GM21447 (cell line): ENCODE measurements at regions not wholly inside any gene's neighbourhood (a gene's known extent, or its start where the extent isn't known, plus 50 kb on each side); places are given as distances from the start of the nearest gene placed in this dataset.
"Not testable (repeated sequence)": the region's sequence is repeated elsewhere in the genome, so short reads cannot be mapped to it uniquely, and the experiment has no call there.

ENCODE experiments used
- ATAC-seq: cut with Tn5 transposase; IDR thresholded peaks from one replicate; pipeline ENCODE4 v1.9.1; 2021; ENCODE audit not compliant: unreplicated experiment

DNA sequence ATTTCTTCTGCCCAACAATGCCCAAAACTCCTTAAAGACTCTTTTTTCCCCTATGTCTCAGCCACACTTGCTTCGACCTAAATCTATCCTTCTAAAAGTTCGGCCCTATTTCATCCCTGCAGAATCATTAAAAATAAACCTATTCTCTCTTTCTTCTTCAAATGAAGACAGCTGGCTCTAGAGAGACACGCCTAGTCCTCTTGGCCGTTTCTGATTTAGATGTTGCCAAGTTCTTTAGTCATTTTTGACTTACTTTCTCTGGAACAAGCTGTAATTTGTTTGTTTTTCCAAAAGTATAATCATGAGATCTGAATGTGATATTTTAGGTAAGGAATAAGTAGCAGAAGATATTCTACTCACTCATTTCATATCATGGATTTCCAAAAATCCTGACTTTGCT, 211.6 kb downstream of the CENPC start:
- ATAC-seq, result no peak

DNA sequence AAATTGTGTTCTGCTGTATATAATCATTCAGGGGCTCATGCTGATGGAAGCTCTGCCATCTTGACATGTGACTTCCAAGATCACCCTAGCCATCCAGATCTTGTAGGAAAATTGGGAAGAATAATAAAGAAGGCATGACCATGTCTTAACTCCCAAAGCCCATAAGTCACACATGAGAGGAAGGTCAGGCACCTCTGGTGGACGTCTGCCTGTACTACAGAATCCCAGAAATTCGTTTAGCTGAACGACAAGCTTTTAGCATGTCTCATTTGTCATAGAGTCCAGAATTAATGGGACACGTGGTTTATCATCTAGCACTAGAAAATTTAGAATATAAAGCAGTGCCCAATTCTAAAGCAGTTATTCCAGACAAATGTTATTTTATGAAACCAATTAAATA, 212.7 kb downstream of the CENPC start:
- peak; percentile 81 for ATAC-seq

DNA sequence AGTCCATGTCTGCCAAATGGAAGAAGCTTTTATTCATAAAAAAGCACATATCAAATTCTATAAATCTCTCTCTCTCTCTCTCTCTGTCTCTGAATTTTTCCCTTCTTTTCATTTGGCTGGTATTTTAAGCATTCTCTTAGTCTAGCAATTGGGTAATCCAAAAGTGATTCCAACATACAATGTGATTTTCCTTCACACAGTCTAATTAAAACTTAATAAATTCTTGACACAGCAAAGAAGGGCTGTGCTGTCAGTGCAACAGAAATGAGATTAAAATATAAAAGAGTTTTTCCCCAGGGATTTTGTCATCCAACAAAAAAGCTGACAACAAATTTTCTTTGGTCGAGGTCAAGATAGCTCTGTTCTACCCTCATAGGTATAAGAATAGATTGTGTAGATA, 216.9 kb downstream of the CENPC start:
- ATAC-seq, result no peak

DNA sequence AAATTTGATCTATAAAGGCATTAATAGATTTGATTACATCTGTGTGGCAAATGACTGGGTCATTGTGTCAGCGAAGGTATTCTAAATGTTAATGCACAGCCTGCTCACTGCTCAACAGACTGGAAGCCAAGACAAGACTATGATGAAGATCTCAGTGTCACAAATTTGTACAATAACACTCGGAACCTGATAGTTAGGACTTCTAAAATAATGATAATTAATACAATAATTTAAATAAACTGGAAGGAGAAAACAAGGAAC, 217.4 kb downstream of the CENPC start:
- ATAC-seq, result no peak

DNA sequence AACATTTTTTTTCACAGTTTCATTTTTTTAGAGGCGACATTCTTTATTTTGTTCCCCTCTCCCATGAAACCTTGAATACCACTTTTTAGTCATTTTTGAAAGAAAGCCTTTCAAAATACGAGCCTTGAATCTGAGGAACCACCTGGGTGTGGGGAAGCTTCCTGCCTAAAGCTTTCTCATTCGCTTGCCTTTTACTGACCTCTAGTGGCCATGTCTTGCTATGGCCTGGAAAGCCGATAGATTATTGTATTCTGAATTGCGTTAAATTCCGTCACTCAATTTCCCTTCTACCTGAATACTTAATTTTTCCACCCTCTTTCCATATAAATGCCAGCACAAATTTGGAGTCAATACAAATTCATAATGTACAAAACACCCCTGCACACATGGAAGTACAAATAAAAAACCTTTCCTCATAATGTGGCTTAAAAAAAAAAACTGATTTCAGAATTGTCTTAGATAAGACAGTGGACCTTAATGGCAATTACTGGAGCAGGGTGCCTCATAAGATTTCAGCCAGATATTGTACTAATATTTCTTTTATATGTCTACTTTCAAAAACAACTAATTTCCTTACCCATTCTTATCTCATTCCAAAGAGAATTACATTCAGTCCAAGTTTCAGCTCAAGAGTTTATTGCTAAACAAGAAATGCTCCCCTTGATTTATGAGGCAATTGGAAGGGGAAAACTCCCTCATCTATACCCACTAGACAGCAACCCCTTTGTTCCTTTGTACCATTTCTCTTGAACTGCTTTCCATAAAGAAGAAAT, 217.9 kb downstream of the CENPC start:
- ATAC-seq, result peak; percentile 99

DNA sequence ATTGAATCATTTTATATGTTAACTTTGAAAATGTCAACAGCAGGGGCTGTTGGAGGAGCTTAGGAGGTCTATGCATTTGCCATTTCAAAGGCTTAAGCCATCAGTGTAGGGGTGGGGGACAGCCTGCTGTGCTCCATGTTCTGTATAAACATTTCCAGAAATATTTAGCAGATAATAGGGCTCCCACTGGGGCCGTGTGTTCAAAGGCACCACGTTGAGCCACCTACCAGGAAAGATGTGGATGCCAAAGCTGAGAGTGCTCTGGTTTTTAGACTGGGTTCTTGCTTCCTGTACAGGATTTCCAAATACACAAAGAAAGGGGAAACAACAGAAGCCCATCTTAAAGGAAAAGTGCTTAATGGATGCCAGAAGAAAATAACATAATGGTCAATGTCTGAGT, 219.5 kb downstream of the CENPC start:
- ATAC-seq, result no peak

DNA sequence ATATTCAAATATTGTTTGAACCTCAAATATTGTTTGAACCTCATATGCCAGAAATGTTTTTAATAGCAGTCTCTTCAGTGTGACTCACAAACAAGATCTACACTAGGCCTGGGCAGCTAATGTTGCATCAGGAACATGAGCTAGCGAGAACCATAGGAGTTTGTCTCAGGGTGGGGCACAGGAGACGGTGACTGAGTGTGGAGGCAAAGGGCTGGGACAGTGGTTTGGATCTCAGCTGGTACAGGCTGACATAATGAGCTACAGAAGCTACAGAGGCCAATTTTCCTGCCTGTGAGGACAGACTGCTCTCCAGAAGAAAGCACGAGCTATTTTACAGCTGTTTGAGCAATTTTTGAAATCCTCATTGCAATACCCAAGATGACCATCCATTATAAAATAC, 224.7 kb downstream of the CENPC start:
- no peak for ATAC-seq

DNA sequence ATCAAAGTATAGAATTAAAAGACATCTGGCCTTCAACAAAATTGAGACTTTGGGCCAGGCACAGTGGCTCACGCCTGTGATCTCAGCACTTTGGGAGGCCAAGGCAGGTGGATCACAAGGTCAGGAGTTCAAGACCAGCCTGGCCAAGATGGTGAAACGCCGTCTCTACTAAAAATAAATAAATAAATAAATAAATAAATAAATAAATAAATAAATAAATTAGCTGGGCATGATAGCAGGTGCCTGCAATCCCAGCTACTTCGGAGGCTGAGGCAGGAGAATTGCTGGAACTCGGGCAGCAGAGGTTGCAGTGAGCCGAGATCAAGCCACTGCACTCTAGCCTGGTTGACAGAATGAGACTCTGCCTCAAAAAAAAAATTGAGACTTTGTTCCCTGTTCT, 225.7 kb downstream of the CENPC start:
- ATAC-seq, result not testable (repeated sequence)

DNA sequence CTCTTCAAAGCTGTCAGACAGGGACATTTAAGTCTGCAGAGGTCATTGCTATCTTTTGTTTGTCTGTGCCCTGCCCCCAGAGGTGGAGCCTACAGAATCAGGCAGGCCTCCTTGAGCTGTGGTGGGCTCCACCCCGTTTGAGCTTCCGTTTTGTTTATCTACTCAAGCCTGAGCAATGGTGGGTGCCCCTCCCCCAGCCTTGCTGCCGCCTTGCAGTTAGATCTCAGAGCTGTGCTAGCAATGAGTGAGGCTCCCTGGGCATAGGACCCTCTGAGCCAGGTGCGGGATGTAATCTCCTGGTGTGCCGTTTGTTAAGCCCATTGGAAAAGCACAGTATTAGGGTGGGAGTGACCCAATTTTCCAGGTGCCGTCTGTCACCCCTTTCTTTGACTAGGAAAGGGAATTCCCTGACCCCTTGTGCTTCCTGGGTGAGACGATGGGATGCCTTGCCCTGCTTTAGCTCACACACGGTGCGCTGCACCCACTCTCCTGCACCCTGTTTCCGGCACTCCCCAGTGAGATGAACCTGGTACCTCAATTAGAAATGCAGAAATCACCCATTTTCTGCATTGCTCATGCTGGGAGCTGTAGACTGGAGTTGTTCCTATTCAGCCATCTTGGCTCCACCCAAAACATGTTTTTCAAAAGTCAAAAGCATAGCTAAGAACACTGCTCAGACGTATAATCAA, 244.7 kb downstream of the CENPC start:
- not testable (repeated sequence) for ATAC-seq

DNA sequence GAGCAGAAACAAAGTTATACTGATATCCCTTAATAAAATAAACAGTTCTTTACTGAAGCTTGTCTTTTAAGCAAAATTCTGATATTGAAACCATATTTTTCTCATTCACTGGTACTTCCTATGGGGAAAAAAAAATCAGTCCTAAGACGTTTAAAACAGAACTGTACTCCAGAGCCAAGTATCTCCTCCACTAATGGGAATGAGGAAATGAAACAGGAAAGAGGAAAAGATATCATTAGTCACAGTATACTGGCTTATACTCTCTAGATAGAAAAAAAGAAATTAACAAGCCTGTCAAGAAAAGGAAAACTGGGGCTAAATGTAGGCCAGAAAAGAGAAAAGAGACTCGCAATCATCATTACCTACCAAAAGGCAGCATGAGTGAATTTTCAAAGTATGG, 252.7 kb downstream of the CENPC start:
- no peak for ATAC-seq

DNA sequence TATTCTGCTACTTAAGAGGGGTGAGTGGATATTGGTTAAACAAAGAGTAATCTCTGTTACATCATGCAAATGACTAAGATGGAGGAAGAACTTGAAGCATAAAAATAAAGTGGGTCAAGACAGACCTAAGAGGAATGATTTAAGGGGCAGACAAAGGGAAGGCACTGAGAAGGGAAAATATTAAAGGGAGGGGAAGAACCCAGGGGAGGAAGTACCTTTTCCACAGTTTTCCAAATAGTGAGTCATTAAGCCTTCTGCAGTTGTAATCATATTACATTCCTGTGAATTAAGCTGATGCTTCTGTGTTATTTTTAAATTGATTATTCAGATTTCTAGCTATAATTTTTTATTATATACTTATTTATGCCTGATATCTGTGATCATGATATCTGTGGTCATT, 253.3 kb downstream of the CENPC start:
- no peak for ATAC-seq

DNA sequence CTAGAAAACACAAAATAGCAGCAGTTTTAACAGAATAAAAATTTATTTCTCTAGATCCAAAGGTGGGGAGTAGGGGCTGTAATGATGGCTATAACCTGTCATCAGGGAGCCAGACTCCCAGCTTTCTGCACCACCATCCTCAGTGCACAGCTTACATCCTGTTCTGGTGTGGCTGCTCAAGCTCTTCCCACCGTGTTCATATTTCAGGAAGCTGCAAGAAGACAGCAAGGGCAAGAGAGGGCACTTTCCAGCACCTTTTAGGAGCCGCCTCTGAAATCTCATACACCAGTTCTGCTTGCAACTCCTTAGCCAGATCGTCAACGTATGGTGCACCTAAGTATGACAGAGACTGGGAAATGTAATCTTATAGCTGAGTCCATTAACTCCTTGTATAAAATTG, 253.7 kb downstream of the CENPC start:
- ATAC-seq, result no peak

DNA sequence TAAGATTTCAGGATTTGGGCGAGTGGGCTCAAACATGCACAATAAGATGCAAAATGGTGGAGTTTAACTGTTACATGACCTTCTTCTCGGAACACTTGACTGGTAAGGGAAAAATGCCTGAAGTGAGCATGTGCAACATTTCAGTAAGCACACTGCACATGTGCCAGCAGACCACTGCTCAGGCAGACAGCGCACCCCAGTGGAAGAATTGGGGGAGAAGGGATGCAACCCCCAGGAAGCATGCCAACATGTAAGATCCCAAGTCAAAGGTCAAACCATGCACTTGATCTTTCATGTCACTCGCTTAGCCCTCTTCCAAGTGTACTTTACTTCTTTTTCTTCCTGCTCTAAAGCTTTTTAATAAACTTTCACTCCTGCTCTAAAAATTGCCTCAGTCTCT, 256.3 kb downstream of the CENPC start:
- peak; percentile 76 for ATAC-seq

DNA sequence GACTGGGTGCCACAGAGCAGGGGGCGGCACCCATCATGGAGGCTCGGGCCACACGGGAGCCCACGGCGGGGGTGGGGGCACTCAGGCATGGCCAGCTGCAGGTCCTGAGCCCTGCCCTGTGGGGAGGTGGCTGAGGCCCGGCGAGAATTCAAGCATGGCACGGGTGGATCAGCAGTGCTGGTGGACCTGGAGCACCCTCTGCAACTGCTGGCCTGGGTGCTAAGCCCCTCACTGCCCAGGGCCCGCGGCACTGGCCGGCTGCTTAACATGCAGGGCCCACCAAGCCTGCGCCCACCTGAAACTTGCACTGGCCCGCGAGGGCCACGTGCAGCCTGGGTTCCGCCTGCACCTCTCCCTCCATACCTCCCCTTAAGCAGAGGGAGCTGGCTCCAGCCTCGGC, 258.6 kb downstream of the CENPC start:
- no peak for ATAC-seq

DNA sequence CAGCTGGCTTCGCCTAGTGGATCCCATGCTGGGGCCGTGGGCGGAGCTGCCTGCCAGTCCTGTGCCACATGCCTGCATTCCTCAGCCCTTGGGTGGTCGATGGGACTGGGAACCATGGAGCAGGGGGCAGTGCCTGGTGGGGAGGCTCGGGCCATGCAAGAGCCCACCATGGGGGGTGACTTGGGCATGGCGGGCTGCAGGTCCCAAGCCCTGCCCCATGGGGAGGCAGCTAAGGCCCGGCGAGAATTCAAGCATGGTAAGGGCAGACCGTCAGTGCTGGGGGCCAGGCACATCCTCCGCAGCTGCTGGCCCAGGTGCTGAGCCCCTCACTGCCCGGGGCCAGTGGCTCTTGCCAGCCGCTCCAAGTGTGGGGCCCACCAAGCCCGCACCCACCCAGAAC, 262.6 kb downstream of the CENPC start:
- ATAC-seq, result no peak

DNA sequence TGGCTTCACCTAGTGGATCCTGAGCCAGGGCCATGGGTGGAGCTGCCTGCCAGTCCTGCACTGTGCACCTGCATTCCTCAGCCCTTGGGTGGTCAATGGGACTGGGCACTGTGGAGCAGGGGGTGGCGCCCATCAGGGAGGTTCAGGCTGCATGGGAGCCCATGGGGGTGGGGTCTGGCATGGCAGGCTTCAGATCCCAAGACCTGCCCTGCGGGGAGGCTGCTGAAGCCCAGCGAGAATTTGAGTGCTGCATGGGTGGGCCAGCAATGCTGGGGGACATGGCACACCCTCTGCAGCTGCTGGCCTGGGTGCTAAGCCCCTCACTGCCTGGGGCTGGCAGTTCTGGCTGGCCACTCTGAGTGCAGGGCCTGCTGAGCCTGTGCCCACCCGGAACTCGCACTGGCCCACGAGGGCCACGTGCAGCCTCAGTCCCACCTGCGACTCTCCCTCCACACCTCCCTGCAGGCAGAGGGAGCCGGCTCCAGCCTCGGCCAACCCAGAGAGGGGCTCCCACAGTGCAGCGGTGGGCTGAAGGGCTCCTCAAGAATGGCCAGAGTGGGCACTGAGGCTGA, 270.0 kb downstream of the CENPC start:
- no peak for ATAC-seq

DNA sequence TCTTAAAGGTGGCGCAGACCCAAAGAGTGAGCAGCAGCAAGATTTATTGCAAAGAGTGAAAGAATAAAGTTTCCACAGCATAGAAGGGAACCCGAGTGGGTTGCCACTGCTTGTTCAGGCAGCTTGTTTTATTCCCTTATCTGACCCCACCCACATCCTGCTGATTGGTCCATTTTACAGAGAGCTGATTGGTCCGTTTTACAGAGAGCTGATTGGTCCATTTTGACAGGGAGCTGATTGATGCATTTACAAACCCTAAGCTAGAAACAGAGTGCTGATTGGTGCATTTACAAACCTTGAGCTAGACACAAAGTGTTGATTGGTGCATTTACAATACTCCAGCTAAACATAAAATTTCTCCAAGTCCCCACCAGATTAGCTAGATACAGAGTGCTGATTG, 270.6 kb downstream of the CENPC start:
- not testable (repeated sequence) for ATAC-seq

DNA sequence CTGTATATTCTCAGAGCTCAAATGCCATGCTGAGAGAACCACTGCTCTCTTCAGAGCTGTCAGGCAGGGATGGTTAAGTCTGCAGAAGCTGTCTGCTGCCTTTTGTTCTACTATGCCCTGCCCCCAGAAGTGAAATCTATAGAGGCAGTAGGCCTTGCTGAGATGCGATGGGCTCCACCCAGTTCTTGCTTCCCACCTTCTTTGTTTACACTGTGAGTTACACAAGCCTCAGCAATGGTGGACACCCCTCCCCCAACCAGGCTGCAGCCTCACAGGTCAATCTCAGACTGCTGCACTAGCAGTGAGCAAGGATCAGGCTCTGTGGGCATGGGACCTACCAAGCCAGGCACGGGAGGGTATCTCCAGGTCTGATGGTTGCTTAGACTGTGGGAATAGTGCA, 271.6 kb downstream of the CENPC start:
- no peak for ATAC-seq

DNA sequence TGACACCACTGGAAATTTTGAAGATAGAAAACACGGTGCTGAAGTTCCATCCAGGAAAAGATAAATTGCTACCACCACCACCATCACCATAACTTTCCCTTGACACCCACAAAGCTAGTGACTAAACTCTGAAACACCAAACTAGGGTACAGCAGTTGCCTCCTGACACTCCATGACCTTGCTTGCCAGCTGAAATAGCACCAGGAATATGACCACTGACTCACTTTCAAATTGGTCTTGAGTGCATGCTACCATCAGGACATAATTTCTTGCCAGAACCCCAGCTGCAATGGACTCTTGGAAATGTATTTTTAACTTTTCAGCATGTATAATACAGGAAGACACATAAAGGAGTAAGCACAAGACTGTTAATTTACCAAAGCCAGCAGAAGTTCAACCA, 283.3 kb downstream of the CENPC start:
- no peak for ATAC-seq

DNA sequence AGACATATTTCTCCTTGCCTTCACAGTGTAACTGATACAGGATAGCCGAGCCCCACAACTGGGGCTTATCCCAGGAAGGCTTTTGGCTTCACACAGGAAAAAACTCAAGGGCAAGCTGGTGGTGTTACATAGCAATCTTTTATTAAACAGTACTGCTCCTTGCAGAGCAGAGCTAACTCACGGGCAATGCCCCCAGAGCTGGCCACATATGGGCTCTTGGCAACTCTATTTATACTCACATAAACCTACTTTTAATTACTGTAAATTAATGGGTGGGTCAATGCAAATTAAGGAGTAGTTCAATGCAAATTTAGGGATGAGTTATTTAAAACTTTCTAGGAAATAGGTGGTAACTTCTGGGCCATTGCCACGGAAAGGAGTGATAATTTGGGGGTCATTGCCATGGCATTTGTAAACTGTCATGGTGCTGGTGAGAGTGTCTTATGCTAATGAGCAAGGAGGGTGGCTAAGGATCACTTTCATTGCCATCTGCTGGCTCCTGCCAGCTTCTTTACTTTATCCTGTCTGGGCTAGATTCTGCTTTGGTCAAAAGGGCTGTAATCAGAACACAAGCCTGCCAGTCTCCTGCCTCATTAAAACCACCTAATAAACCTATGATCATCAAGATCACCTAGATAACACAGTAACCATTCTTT, 288.8 kb downstream of the CENPC start:
- no peak for ATAC-seq

DNA sequence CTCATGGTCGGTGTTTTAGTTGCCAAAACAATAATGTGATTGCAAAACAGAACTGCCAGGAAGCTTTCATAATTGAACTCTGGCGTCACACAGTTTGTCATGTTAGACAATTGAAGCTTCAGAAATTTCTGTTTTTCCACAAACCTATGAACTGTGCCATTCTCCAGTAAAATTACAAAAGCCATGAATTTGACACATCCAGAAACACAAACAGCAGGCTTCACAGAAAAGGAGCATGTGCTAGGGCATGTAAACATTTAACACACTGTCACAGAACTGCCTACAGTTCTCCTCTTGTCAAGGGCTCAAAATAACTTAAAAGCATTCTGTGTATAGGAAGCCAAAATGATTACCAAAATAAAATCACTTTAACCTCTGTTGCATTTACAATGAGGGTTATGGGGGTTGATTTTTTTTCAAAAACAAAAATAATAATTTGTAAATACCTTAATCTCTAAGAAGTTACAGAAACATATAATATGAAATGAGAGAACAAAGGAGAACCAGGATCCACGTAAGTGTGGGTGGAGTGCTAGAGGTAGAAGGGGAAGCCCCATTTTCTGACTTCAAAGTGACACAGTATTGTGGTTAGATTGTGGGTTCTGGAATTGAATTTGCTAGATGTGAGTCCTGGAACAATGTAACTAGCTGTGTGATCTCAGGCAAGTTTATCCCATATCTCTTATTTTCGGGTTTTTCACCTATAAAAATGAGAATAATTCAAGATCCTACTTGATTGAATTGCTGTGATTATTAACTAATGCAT, 295.0 kb downstream of the CENPC start:
- no peak for ATAC-seq
